ENCODE measurements at regions not wholly inside any gene's neighbourhood (a gene's known extent, or its start where the extent isn't known, plus 50 kb on each side); places are given as distances from the start of the nearest gene placed in this dataset.
"Not testable (repeated sequence)": the region's sequence is repeated elsewhere in the genome, so short reads cannot be mapped to it uniquely, and the experiment has no call there.

DNA sequence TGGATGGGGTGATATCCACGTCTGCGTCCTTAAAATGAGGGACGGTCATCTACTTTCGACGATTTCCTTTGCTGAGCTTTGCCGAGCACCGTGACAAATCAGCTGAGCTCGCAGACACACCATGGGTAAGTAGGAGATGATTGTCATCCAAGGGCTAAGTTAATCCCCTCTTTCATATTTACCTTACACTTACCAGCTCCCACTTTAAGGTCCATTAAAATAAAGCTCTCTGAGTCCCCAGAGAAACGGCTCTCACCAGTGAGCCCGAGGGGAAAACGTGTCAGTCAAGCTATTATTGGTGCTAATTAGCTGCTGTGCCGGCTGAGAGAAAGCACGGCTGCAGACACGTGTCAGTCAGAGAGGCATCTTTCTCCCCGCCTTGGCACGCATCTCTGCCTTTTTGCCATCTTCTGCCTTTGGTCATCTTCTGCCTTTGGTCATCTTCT is 72.2 kb downstream of the CRLF2 start:
- DNase-seq (ENCODE audit: low read depth in 4 of 4, low spot score in 3 of 4) = no peak

- DNase-seq (ENCODE audit: low read depth in 4 of 4, low spot score in 3 of 4) = no peak
Observed at GRCh38 chrX:1139185-1139500, 73.3 kb downstream of the CRLF2 start.

GRCh38 chrX:1138476-1139184 is 73.8 kb downstream of the CRLF2 start:
- no peak for DNase-seq (ENCODE audit: low read depth in 4 of 4, low spot score in 3 of 4)

- DNase-seq (ENCODE audit: low read depth in 4 of 4, low spot score in 3 of 4) = no peak
Observed at GRCh38 chrX:1137531-1137930, 74.9 kb downstream of the CRLF2 start.

GRCh38 chrX:1136582-1136981 is 75.9 kb downstream of the CRLF2 start:
- DNase-seq (ENCODE audit: low read depth in 4 of 4, low spot score in 3 of 4) = not testable (repeated sequence)

- no peak for DNase-seq (ENCODE audit: low read depth in 4 of 4, low spot score in 3 of 4)
Observed at GRCh38 chrX:1134976-1135375, 77.5 kb downstream of the CRLF2 start.

DNA sequence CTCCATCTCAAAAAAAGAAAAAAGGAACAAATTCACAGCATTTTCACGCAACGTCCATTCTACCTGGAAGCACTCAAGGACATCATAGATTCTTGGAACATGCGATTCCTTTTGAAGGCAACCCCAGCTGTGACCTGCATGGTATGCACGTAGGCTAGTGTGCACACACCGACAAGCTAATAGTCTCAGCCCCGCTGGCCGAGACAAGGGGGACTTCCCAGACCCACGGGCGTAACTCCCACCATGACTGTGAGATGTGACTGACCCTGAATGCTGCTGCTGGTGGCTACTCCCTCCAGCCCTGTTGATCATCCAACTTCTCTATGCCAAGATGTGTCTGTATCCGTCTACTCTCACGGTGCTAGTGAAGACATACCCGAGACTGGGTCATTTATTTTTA is 78.3 kb downstream of the CRLF2 start:
- DNase-seq (ENCODE audit: low read depth in 4 of 4, low spot score in 3 of 4) = no peak

- DNase-seq (ENCODE audit: low read depth in 4 of 4, low spot score in 3 of 4) = no peak
Observed at GRCh38 chrX:1126738-1127137, 85.7 kb downstream of the CRLF2 start.

- DNase-seq (ENCODE audit: low read depth in 4 of 4, low spot score in 3 of 4) = no peak
Observed at GRCh38 chrX:1124531-1124930, 87.9 kb downstream of the CRLF2 start.

DNA sequence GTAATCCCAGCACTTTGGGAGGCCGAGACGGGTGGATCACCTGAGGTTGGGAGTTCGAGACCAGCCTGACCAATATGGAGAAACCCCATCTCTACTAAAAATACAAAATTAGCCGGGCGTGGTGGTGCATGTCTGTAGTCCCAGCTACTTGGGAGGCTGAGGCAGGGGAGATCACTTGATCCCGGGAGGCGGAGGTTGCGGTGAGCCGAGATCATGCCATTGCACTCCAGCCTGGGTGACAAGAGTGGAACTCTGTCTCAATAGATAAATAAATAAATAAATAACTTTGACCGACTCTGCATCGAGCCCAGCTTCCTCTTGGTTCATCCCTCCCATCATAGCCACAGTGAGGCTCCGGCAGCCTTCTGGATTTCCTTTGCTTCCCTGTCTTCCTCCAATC is 89.6 kb downstream of the CRLF2 start:
- not testable (repeated sequence) for DNase-seq (ENCODE audit: low read depth in 4 of 4, low spot score in 3 of 4)

- DNase-seq (ENCODE audit: low read depth in 4 of 4, low spot score in 3 of 4) = no peak
Observed at GRCh38 chrX:1119275-1119674, 93.2 kb downstream of the CRLF2 start.

GRCh38 chrX:1118572-1119199 is 93.8 kb downstream of the CRLF2 start:
- no peak for DNase-seq (ENCODE audit: low read depth in 4 of 4, low spot score in 3 of 4)

GRCh38 chrX:1115411-1115810 is 97.0 kb downstream of the CRLF2 start:
- DNase-seq (ENCODE audit: low read depth in 4 of 4, low spot score in 3 of 4) = not testable (repeated sequence)

- no peak for DNase-seq (ENCODE audit: low read depth in 4 of 4, low spot score in 3 of 4)
Observed at GRCh38 chrX:1112321-1112720, 100.1 kb downstream of the CRLF2 start.

GRCh38 chrX:1111601-1112300 is 100.7 kb downstream of the CRLF2 start:
- DNase-seq (ENCODE audit: low read depth in 4 of 4, low spot score in 3 of 4) = no peak

DNA sequence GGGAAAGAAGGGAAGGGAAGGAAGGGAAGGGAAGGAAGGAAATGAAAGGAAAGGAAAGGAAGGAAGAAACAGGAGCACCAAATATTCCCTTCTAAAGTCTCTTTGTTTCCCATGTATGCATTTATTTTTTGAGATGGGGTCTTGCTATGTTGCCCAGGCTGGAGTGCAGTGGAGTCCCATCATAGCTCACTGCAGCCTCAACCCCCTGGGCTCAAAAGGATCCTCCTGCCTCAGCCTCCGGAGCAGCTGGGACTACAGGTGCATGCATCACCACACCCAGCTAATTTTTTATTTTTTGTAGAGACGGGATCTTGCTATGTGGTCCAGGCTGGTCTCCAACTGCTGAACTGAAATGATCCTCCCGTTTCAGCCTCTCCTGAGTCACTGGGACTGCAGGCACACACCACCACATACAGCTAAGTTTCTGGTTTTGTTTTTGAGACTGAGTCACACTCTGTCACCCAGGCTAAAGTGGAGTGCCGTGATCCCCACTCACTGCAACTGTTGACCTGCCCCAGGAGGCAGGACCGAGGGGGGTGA is 102.8 kb downstream of the CRLF2 start:
- no peak for DNase-seq (ENCODE audit: low read depth in 4 of 4, low spot score in 3 of 4)

DNA sequence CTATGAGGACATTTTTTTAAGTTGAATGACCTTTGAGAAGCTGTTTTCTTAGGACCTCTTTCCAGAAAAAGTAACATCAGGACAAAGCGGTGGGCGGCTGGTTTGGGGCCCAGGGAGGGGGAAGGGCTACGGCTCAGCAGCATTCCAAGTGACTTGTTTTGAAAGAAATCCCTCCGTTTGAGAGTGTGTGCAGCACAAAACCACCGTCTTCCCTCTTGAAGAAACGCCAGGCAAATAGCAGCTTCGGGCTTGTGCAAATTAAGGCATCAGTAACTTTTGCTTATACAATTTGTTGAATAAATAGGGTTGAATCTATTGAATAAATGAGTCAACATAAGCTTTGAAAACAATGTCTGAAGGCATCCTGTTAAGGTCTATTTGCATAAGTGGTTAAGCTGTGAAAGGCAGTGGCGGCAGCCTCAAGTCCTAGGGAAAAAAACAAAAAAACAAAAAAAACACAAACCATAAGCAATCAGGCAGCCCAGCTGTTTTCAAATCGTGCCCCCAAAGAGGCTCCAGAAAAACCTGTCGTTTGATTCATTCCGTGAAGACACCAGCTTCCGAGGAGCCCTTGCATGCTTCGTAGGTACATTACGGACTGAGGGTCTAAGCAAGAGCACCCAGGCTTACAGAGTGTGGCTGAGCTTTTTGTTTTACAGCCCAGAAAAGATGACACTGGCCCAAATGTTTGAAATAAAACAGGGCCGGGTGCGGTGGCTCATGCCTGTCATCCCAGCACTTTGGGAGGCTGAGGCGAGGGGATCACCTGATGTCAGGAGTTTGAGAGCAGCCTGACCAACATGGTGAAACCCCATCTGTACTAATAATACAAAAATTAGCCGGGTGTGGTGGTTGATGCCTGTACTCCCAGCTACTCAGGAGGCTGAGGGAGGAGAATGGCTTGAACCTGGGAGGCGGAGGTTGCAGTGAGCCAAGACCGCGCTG is 103.7 kb downstream of the CRLF2 start:
- no peak for DNase-seq (ENCODE audit: low read depth in 4 of 4, low spot score in 3 of 4)

DNA sequence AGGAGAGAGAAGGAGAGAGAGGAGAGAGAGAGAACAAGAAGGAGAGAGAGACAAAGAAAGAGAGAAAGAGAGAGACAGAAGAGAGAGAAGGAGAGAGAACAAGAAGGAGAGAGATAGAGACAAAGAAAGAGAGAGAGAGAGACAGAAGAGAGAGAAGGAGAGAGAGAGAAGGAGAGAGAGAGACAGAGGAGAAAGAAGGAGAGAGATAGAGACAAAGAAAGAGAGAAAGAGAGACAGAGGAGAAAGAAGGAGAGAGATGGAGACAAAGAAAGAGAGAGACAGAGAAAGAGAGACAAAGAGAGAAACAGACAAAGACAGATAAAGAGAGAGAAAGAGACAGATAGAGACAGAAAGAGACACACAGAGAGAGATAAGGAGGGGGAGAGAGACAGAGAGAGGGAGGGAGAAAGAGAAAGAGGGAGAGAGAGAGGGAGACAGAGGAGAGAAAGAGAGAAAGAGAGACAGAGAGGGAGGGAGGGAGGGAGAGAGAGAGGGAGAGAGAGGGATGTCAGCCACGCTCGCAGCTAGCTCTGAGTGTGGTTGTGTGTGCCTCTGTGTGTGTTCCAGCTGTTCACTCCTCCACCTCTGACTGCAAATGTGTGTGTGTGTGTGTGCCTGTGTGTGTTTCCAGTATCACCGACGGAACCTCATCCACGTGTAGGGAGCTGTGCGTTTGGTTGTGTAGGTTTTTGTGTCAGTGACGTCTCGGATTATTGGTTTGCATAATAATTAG is 105.8 kb downstream of the CRLF2 start:
- no peak for DNase-seq (ENCODE audit: low read depth in 4 of 4, low spot score in 3 of 4)

GRCh38 chrX:1105671-1106419 is 106.6 kb downstream of the CRLF2 start:
- no peak for DNase-seq (ENCODE audit: low read depth in 4 of 4, low spot score in 3 of 4)
